ENCODE measurements at regions not wholly inside any gene's neighbourhood (a gene's known extent, or its start where the extent isn't known, plus 50 kb on each side); places are given as distances from the start of the nearest gene placed in this dataset.

- DNase-seq (ENCODE audit: low spot score), result no peak
Measured at GRCh38 chr1:11596295-11596694, 57.9 kb downstream of the FBXO2 start.

- no peak for DNase-seq (ENCODE audit: low spot score)
Measured at GRCh38 chr1:11595285-11595684, 58.9 kb downstream of the FBXO2 start.

- DNase-seq (ENCODE audit: low spot score), result no peak
Measured at GRCh38 chr1:11594625-11595024, 59.6 kb downstream of the FBXO2 start.

- DNase-seq (ENCODE audit: low spot score), result no peak
Measured at GRCh38 chr1:11594222-11594621, 60.0 kb downstream of the FBXO2 start.

GRCh38 chr1:11592752-11593151 is 61.5 kb downstream of the FBXO2 start:
- DNase-seq (ENCODE audit: low spot score), result no peak

GRCh38 chr1:11590395-11590794 is 63.8 kb downstream of the FBXO2 start:
- DNase-seq (ENCODE audit: low spot score), result peak; percentile 50
